ENCODE measurements at regions not wholly inside any gene's neighbourhood (a gene's known extent, or its start where the extent isn't known, plus 50 kb on each side); places are given as distances from the start of the nearest gene placed in this dataset.
"Not testable (repeated sequence)": the region's sequence is repeated elsewhere in the genome, so short reads cannot be mapped to it uniquely, and the experiment has no call there.

GRCh38 chr6:91082311-91082832, 495.5 kb upstream of the MAP3K7 start:
- no peak for DNase-seq

GRCh38 chr6:91081452-91082067, 494.7 kb upstream of the MAP3K7 start:
- peak; percentile 39 for DNase-seq

- no peak for DNase-seq
These were observed 494.0 kb upstream of the MAP3K7 start for GRCh38 chr6:91080871-91081270.

- DNase-seq: no peak
These were observed 493.1 kb upstream of the MAP3K7 start for GRCh38 chr6:91079969-91080368.

- DNase-seq: no peak
These were observed 488.5 kb upstream of the MAP3K7 start for GRCh38 chr6:91075244-91075976.

GRCh38 chr6:91063362-91063761, 476.5 kb upstream of the MAP3K7 start:
- DNase-seq: no peak

GRCh38 chr6:91057689-91058088, 470.8 kb upstream of the MAP3K7 start:
- DNase-seq: no peak

GRCh38 chr6:91055959-91056358, 469.1 kb upstream of the MAP3K7 start:
- DNase-seq: no peak

GRCh38 chr6:91052473-91053450, 465.9 kb upstream of the MAP3K7 start:
- not testable (repeated sequence) for DNase-seq

- no peak for DNase-seq
These were observed 458.3 kb upstream of the MAP3K7 start for GRCh38 chr6:91045161-91045560.

GRCh38 chr6:91043751-91044150, 456.9 kb upstream of the MAP3K7 start:
- DNase-seq: no peak

- no peak for DNase-seq
These were observed 455.8 kb upstream of the MAP3K7 start for GRCh38 chr6:91042656-91043055.

- no peak for DNase-seq
These were observed 447.1 kb upstream of the MAP3K7 start for GRCh38 chr6:91033964-91034363.

GRCh38 chr6:91031581-91031980, 444.7 kb upstream of the MAP3K7 start:
- no peak for DNase-seq

- no peak for DNase-seq
These were observed 442.3 kb upstream of the MAP3K7 start for GRCh38 chr6:91029211-91029610.

- DNase-seq: no peak
These were observed 436.7 kb upstream of the MAP3K7 start for GRCh38 chr6:91023529-91023928.

- no peak for DNase-seq
These were observed 433.9 kb upstream of the MAP3K7 start for GRCh38 chr6:91020744-91021143.

- DNase-seq: no peak
These were observed 431.7 kb upstream of the MAP3K7 start for GRCh38 chr6:91018586-91018985.

- no peak for DNase-seq
These were observed 426.6 kb upstream of the MAP3K7 start for GRCh38 chr6:91013511-91013910.

- no peak for DNase-seq
These were observed 410.2 kb upstream of the MAP3K7 start for GRCh38 chr6:90997076-90997475.

- DNase-seq: no peak
These were observed 406.9 kb upstream of the MAP3K7 start for GRCh38 chr6:90993770-90994169.

- no peak for DNase-seq
These were observed 402.9 kb upstream of the MAP3K7 start for GRCh38 chr6:90989763-90990162.

GRCh38 chr6:90984066-90984465, 397.2 kb upstream of the MAP3K7 start:
- no peak for DNase-seq
